ELF-1 (cell line): ENCODE measurements at regions not wholly inside any gene's neighbourhood (a gene's known extent, or its start where the extent isn't known, plus 50 kb on each side); places are given as distances from the start of the nearest gene placed in this dataset.
"Not testable (repeated sequence)": the region's sequence is repeated elsewhere in the genome, so short reads cannot be mapped to it uniquely, and the experiment has no call there.

Experiments
- DNase-seq: peaks from one replicate; pipeline ENCODE4 v3.0.0-alpha.2; 2016; ENCODE audit warnings: low read depth, low spot score

GRCh38 chr14:101080922-101081593 lies 177.5 kb upstream of the RTL1 start:
- DNase-seq = no peak

GRCh38 chr14:101082036-101082435 lies 178.5 kb upstream of the RTL1 start:
- DNase-seq = no peak

- no peak for DNase-seq
Measured at GRCh38 chr14:101082436-101083384, 179.2 kb upstream of the RTL1 start.

GRCh38 chr14:101083564-101084435 lies 180.3 kb upstream of the RTL1 start:
- DNase-seq = peak; percentile 50

GRCh38 chr14:101084436-101084826 lies 180.9 kb upstream of the RTL1 start:
- no peak for DNase-seq

- DNase-seq = no peak
Measured at GRCh38 chr14:101086926-101087325, 183.4 kb upstream of the RTL1 start.

- DNase-seq = no peak
Measured at GRCh38 chr14:101087614-101088394, 184.3 kb upstream of the RTL1 start.

- DNase-seq = no peak
Measured at GRCh38 chr14:101088395-101088667, 184.8 kb upstream of the RTL1 start.

GRCh38 chr14:101088714-101089113 lies 185.2 kb upstream of the RTL1 start:
- DNase-seq = no peak

GRCh38 chr14:101090478-101090877 lies 187.0 kb upstream of the RTL1 start:
- DNase-seq = not testable (repeated sequence)

GRCh38 chr14:101090976-101091375 lies 187.5 kb upstream of the RTL1 start:
- no peak for DNase-seq

- DNase-seq = not testable (repeated sequence)
Measured at GRCh38 chr14:101094916-101095315, 191.4 kb upstream of the RTL1 start.

GRCh38 chr14:101096551-101096950 lies 193.0 kb upstream of the RTL1 start:
- DNase-seq = no peak

GRCh38 chr14:101097109-101097793 lies 193.7 kb upstream of the RTL1 start:
- no peak for DNase-seq

- DNase-seq = no peak
Measured at GRCh38 chr14:101098177-101098576, 194.7 kb upstream of the RTL1 start.

- DNase-seq = no peak
Measured at GRCh38 chr14:101098641-101099040, 195.1 kb upstream of the RTL1 start.

- DNase-seq = no peak
Measured at GRCh38 chr14:101101456-101102056, 198.0 kb upstream of the RTL1 start.

- no peak for DNase-seq
Measured at GRCh38 chr14:101102875-101103274, 199.4 kb upstream of the RTL1 start.

GRCh38 chr14:101103321-101103901 lies 199.9 kb upstream of the RTL1 start:
- DNase-seq = peak; percentile 27

- no peak for DNase-seq
Measured at GRCh38 chr14:101104485-101104884, 201.0 kb upstream of the RTL1 start.
